CD4-positive, alpha-beta memory T cell (primary cell): ENCODE measurements at regions not wholly inside any gene's neighbourhood (a gene's known extent, or its start where the extent isn't known, plus 50 kb on each side); places are given as distances from the start of the nearest gene placed in this dataset.

Source experiments
- CTCF ChIA-PET: fragments of 350-600 bp; sonication (Branson Sonifier 250); formaldehyde crosslinking; loops from one replicate; lab custom pipeline; 2021; ENCODE audit warnings: inconsistent platforms; ENCODE audit not compliant: partially characterized antibody; lab: Charles Lee
- POLR2A ChIA-PET: fragments of 350-600 bp; sonication (Branson Sonifier 250); formaldehyde crosslinking; loops from one replicate; lab custom pipeline; 2021; ENCODE audit not compliant: partially characterized antibody; lab: Charles Lee
- DNase-seq, 5 donors: peaks; one replicate each; pipeline versions ENCODE4 v3.0.0 to v3.0.0-alpha.2; 2020 to 2022; ENCODE audit warnings: mixed read lengths in 1 of 5
- H3K27ac ChIP-seq: one replicate; pipeline ENCODE4 v1.7.0; 2013; ENCODE audit warnings: low read depth, low read length
- H3K27me3 ChIP-seq: 2 replicates; pipeline ENCODE4 v1.7.0; 2013; ENCODE audit warnings: mild to moderate bottlenecking, low read length, moderate library complexity; ENCODE audit not compliant: insufficient read depth
- H3K36me3 ChIP-seq: 2 replicates; pipeline ENCODE4 v1.7.0; 2013; ENCODE audit warnings: mild to moderate bottlenecking, low read length, moderate library complexity; ENCODE audit not compliant: insufficient read depth
- H3K4me1 ChIP-seq: 2 replicates; pipeline ENCODE4 v1.7.0; 2013; ENCODE audit warnings: mild to moderate bottlenecking, low read length, moderate library complexity; ENCODE audit not compliant: insufficient read depth
- H3K4me3 ChIP-seq, 2 donors: one replicate each; pipeline ENCODE4 v1.7.0; 2013; ENCODE audit warnings: low read length in 2 of 2, mild to moderate bottlenecking in 1 of 2
- H3K9me3 ChIP-seq, 2 donors: one replicate each; pipeline ENCODE4 v1.7.0; 2013; ENCODE audit warnings: low read length in 2 of 2, control low read depth in 1 of 2; ENCODE audit not compliant: control insufficient read depth in 1 of 2
- H3K27ac Mint-ChIP-seq, 7 donors: one replicate each; pipeline ENCODE4 v1.8.0; 2020 to 2021; ENCODE audit warnings: mixed read lengths in 7 of 7, mild to moderate bottlenecking in 6 of 7, inconsistent platforms in 3 of 7, moderate library complexity in 3 of 7
- H3K27me3 Mint-ChIP-seq, 2 donors: one replicate each; pipeline ENCODE4 v1.8.0; 2020 to 2021; ENCODE audit warnings: mixed read lengths in 2 of 2
- H3K36me3 Mint-ChIP-seq, 2 donors: one replicate each; pipeline ENCODE4 v1.8.0; 2020 to 2021; ENCODE audit warnings: mixed read lengths in 2 of 2, inconsistent platforms in 1 of 2, mild to moderate bottlenecking in 1 of 2
- H3K4me1 Mint-ChIP-seq, 4 donors: one replicate each; pipeline ENCODE4 v1.8.0; 2020 to 2021; ENCODE audit warnings: mixed read lengths in 4 of 4, mild to moderate bottlenecking in 1 of 4
- H3K4me3 Mint-ChIP-seq, 8 donors: one replicate each; pipeline ENCODE4 v1.8.0; 2020 to 2021; ENCODE audit warnings: mixed read lengths in 8 of 8, mild to moderate bottlenecking in 7 of 8, moderate library complexity in 6 of 8, inconsistent platforms in 3 of 8
- H3K9me3 Mint-ChIP-seq, 8 donors: one replicate each; pipeline ENCODE4 v1.8.0; 2020 to 2021; ENCODE audit warnings: mixed read lengths in 8 of 8, mild to moderate bottlenecking in 5 of 8, inconsistent platforms in 3 of 8, moderate library complexity in 1 of 8
- intact Hi-C: fragments of 100-400 bp; cut with micrococcal nuclease; formaldehyde crosslinking; loops from one replicate; pipeline ENCODE4 v1.15.1; 2023

DNA sequence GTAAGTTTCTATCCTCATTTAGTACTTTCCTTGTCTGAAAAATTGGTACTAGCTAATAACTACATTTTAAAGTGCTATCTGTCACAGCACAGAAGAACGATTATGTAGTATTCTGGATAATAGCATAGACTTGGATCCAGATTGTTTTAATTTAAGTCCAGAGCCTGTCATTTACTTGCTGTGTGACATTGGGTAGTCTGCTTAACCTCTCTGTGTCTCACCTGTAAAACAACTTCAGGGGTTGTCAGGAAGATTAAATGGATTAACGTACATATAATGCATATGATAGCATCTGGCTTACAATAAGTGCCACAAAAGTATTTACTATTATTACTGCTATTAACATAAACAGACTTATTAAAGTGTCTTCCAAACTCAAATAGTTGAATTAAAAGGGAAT, 1221.4 kb downstream of the GATA3 start:
- peaks cover 0 to 3% (median 2%) of the 10 kb centered on the region in 4 donors for H3K4me1 Mint-ChIP-seq
- Histone ChIP-seq H3K27me3 (no peaks in the 10 kb centered on the region), H3K9me3 (no peaks in the 10 kb centered on the region), H3K4me3 (no peak overlapping the region), H3K4me1 (no peaks in the 10 kb centered on the region), H3K36me3 (no peaks in the 10 kb centered on the region), H3K27ac (no peak overlapping the region)
- DNase-seq: no peak
- no peak overlapping the region for H3K4me3 Mint-ChIP-seq
- peaks cover 8 to 21% of the 10 kb centered on the region in 2 donors for H3K27me3 Mint-ChIP-seq
- H3K9me3 Mint-ChIP-seq: no peaks in the 10 kb centered on the region
- ChIA-PET POLR2A (no interaction called here), CTCF (no interaction called here)
- H3K36me3 Mint-ChIP-seq: no peaks in the 10 kb centered on the region
- no peak overlapping the region for H3K27ac Mint-ChIP-seq
- intact Hi-C loops: no loop called here

DNA sequence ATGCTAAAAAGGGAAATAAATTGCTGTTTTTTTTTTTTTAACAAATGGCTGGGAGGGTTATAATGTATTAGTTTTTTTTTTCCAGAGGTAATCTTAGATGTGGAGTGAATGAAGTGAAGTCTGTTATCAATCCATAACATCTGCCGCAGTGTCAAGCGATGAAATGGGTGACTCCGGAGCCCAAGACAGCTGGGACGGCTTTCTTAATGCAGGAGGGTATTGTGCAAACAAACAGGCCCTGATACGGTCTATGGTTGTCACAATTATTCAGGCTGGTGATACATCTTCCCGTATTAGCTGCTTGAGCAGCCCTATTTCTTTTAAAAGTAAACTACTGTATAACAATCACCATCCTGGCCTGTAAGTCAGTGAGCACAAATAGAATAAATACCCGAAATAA, 1231.2 kb downstream of the GATA3 start:
- CTCF ChIA-PET: no interaction called here
- Histone ChIP-seq H3K27me3 (no peaks in the 10 kb centered on the region), H3K36me3 (no peaks in the 10 kb centered on the region), H3K4me1 (no peaks in the 10 kb centered on the region), H3K4me3 (no peak overlapping the region), H3K9me3 (no peaks in the 10 kb centered on the region), H3K27ac (no peak overlapping the region)
- intact Hi-C loops: no loop called here
- Mint-ChIP-seq H3K27ac (no peak overlapping the region), H3K4me3 (no peak overlapping the region), H3K27me3 (peaks cover 5 to 12% of the 10 kb centered on the region in 2 donors), H3K4me1 (peaks cover 0 to 5% (median under 1%) of the 10 kb centered on the region in 4 donors), H3K36me3 (no peaks in the 10 kb centered on the region), H3K9me3 (peaks cover 0 to 3% (median 0%) of the 10 kb centered on the region in 8 donors)
- POLR2A ChIA-PET: no interaction called here
- no peak for DNase-seq

DNA sequence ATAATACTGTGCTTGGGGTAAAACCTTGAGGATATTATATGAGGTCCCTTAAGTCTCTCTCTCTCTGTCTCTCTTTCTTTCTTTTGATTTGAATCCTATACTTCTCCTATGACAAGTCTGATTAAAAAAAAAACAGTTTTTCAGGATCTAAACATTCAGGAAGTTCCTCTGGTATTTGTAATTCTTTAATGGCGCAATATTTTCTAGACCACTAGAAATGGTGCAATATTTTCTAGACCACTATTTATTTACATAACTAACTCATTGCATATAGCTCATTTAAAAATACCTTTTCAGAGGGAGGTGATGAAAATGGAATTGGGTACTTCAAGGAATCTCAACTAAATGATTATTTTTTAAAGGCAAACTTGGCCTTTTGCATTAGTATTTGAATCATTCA, 1235.3 kb downstream of the GATA3 start:
- intact Hi-C loops: no loop called here
- Histone ChIP-seq H3K4me1 (peaks cover 10% of the 10 kb centered on the region), H3K4me3 (no peak overlapping the region), H3K9me3 (no peaks in the 10 kb centered on the region), H3K27me3 (no peaks in the 10 kb centered on the region), H3K36me3 (no peaks in the 10 kb centered on the region), H3K27ac (no peak overlapping the region)
- Mint-ChIP-seq H3K4me1 (peaks cover 5 to 10% (median 9%) of the 10 kb centered on the region in 4 donors), H3K4me3 (no peak overlapping the region), H3K27me3 (peaks cover 2 to 7% of the 10 kb centered on the region in 2 donors), H3K27ac (no peak overlapping the region), H3K36me3 (no peaks in the 10 kb centered on the region), H3K9me3 (peaks cover 0 to 3% (median 0%) of the 10 kb centered on the region in 8 donors)
- ChIA-PET POLR2A (no interaction called here), CTCF (no interaction called here)
- no peak for DNase-seq

DNA sequence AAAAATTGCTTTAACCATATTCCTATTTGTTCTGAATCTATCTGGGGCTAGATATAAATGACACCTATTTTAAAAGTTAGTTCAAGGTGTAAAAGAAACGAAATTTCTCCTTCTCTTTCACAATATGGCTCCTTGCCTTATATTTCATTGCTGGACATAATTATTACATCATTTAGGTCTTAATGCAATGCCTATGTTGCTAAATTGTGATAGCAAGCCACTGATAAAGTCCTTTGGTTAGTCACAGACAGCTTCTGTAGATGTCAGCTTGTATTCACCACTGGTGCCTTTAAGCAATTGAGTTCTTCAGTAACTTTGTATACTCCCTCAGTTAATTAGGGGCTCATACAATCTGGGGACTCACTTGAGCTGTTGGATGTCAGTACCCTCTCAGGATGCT, 1236.6 kb downstream of the GATA3 start:
- no peak overlapping the region for H3K27ac Mint-ChIP-seq
- Histone ChIP-seq H3K9me3 (no peaks in the 10 kb centered on the region), H3K27me3 (no peaks in the 10 kb centered on the region), H3K27ac (no peak overlapping the region), H3K36me3 (no peaks in the 10 kb centered on the region), H3K4me3 (no peak overlapping the region), H3K4me1 (peaks cover 16% of the 10 kb centered on the region)
- CTCF ChIA-PET: no interaction called here
- POLR2A ChIA-PET: no interaction called here
- H3K27me3 Mint-ChIP-seq: peaks cover 0 to 7% of the 10 kb centered on the region in 2 donors
- H3K4me1 Mint-ChIP-seq: peaks cover 12 to 18% (median 16%) of the 10 kb centered on the region in 4 donors
- intact Hi-C loops: no loop called here
- no peak overlapping the region for H3K4me3 Mint-ChIP-seq
- peaks cover 0 to 3% (median 0%) of the 10 kb centered on the region in 8 donors for H3K9me3 Mint-ChIP-seq
- no peaks in the 10 kb centered on the region for H3K36me3 Mint-ChIP-seq
- DNase-seq: no peak

DNA sequence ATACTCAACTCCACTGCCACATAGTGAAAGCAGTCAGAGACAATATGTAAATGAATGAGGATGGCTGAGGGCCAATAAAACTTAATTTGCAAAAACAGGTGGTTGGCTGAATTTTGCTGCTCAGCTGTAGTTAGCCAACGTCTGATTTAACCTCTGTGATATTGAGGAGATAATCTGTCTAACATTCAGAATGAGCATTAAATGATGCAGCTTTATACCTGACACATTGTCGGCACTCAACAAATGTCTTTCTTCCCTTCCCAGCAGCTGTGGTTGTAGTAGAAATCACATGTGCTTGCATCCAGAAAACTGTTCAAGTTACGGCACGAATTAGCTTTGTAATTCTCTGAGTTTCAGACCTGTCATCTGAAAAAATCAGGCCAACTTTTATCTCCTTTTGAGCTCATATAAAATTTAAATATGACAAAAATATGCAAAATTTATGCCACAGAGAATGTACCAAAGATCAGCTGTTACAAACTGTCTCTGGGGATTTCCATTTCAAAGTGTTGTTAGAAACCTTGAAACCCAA, 1239.7 kb downstream of the GATA3 start:
- intact Hi-C loops: no loop called here
- Histone ChIP-seq H3K36me3 (no peaks in the 10 kb centered on the region), H3K9me3 (no peaks in the 10 kb centered on the region), H3K4me3 (no peak overlapping the region), H3K27ac (no peak overlapping the region), H3K4me1 (peaks cover 16% of the 10 kb centered on the region), H3K27me3 (no peaks in the 10 kb centered on the region)
- DNase-seq: no peak
- ChIA-PET POLR2A (no interaction called here), CTCF (interaction anchor here (0.9 to 1.0 kb wide), 2 partner anchors 9 to 1769 kb away, joined by 3 read pairs; no protein-coding TSS in a partner anchor)
- Mint-ChIP-seq H3K4me1 (peaks cover 12 to 18% (median 16%) of the 10 kb centered on the region in 4 donors), H3K36me3 (no peaks in the 10 kb centered on the region), H3K4me3 (peak overlapping the region in 3 of 8 donors; percentile 29 to 63 (median 47)), H3K27ac (no peak overlapping the region), H3K27me3 (peaks cover 0 to 1% of the 10 kb centered on the region in 2 donors), H3K9me3 (no peaks in the 10 kb centered on the region)

DNA sequence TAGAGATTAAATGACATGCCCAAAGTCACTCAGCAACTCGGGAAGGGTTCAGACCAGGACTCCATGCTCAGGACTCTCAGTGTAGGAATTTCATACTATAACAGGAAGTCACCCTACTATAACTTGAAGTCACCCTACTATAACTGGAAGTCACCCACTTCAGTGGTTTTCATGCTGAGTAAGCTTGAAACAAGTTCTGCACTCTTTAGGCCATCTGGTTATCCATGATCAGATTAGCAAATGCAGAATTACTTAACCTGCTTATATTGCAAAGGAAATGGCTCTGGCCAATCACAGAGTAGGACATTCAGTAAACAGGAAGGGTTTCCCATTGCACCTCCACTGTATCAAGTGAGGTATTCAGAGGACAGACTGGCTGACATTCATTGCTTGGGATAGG, 1240.4 kb downstream of the GATA3 start:
- H3K4me3 ChIP-seq: no peak overlapping the region
- peaks cover 16% of the 10 kb centered on the region for H3K4me1 ChIP-seq
- H3K4me3 Mint-ChIP-seq: no peak overlapping the region
- H3K4me1 Mint-ChIP-seq: peaks cover 12 to 18% (median 16%) of the 10 kb centered on the region in 4 donors
- POLR2A ChIA-PET: no interaction called here
- no peak overlapping the region for H3K27ac ChIP-seq
- intact Hi-C loops: no loop called here
- no peaks in the 10 kb centered on the region for H3K27me3 ChIP-seq
- no peak overlapping the region for H3K27ac Mint-ChIP-seq
- H3K27me3 Mint-ChIP-seq: peaks cover 0 to 1% of the 10 kb centered on the region in 2 donors
- H3K9me3 ChIP-seq: no peaks in the 10 kb centered on the region
- no peak for DNase-seq
- CTCF ChIA-PET: interaction anchor here (1.0 to 1.9 kb wide), 2 partner anchors 9 to 1769 kb away, joined by 3 to 7 read pairs; no protein-coding TSS in a partner anchor
- H3K9me3 Mint-ChIP-seq: no peaks in the 10 kb centered on the region
- no peaks in the 10 kb centered on the region for H3K36me3 ChIP-seq
- H3K36me3 Mint-ChIP-seq: no peaks in the 10 kb centered on the region

DNA sequence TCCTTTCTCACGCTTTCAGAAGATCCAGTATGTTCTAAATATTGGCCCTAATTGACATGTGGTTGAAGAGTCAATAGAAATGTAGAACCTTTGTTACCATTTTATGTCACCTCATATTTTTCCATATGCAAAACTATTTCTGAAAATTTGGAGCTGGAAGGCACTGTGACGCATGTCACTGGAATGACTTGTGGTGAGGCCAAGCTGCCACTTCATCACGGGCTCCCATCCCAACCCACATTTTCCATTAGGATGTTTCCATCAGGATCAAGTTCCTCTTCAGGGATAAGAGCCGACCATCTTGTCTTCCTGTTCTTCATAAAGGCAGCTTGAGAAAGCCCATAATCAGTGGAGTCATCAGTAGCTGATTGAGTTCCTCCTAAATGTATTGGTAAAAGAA, 1241.7 kb downstream of the GATA3 start:
- DNase-seq: no peak
- Mint-ChIP-seq H3K27me3 (peaks cover 0 to 1% of the 10 kb centered on the region in 2 donors), H3K9me3 (no peaks in the 10 kb centered on the region), H3K4me3 (no peak overlapping the region), H3K4me1 (peaks cover 12 to 18% (median 16%) of the 10 kb centered on the region in 4 donors), H3K27ac (no peak overlapping the region), H3K36me3 (no peaks in the 10 kb centered on the region)
- Histone ChIP-seq H3K9me3 (no peaks in the 10 kb centered on the region), H3K27ac (no peak overlapping the region), H3K36me3 (no peaks in the 10 kb centered on the region), H3K4me3 (no peak overlapping the region), H3K27me3 (no peaks in the 10 kb centered on the region), H3K4me1 (peaks cover 16% of the 10 kb centered on the region)
- POLR2A ChIA-PET: no interaction called here
- CTCF ChIA-PET: interaction anchor here (1.9 kb wide), 1 partner anchor 1771 kb away, joined by 7 read pairs; no protein-coding TSS in a partner anchor
- intact Hi-C loops: no loop called here
